PC-3 (cell line): ENCODE measurements at regions not wholly inside any gene's neighbourhood (a gene's known extent, or its start where the extent isn't known, plus 50 kb on each side); places are given as distances from the start of the nearest gene placed in this dataset.

Experiments
- ATAC-seq: fragments of 200-7000 bp; cut with Tn5 transposase; 2 replicates; pipeline ENCODE4 v1.9.1; 2020; ENCODE audit warnings: mild to moderate bottlenecking, moderate library complexity
- BruUV-seq: library from RNA; stranded (reverse); fragments of 400-500 nt; replicated peaks from 2 replicates; lab custom pipeline; 2021; lab: Mats Ljungman, UMichigan
- CTCF ChIA-PET: fragments of 300-600 bp; sonication (Branson Sonifier 250); formaldehyde crosslinking; loops from one replicate; lab custom pipeline; 2022; ENCODE audit warnings: antibody characterized with exemption; lab: Charles Lee
- POLR2A ChIA-PET: fragments of 300-600 bp; sonication (Branson Sonifier 250); formaldehyde crosslinking; loops from one replicate; lab custom pipeline; 2022; ENCODE audit warnings: antibody characterized with exemption; ENCODE audit not compliant: unreplicated experiment; lab: Charles Lee
- DNase-seq: peaks from one replicate; pipeline ENCODE4 v3.0.0-alpha.2; 2015
- H2AFZ ChIP-seq: fragments of 300-600 bp; sonication (generic); 2 replicates; pipeline ENCODE4 v1.6.0; 2016; ENCODE audit warnings: antibody characterized with exemption, low read length
- H3F3A ChIP-seq: fragments of 300-600 bp; sonication (generic); one replicate; pipeline ENCODE4 v1.6.0; 2017; ENCODE audit warnings: antibody characterized with exemption, low read length, control low read depth, mild to moderate bottlenecking; ENCODE audit not compliant: unreplicated experiment
- H3K27ac ChIP-seq: fragments of 300-600 bp; sonication (generic); 2 replicates; pipeline ENCODE4 v1.5.1; 2016; ENCODE audit warnings: mild to moderate bottlenecking, low read length
- H3K27me3 ChIP-seq: fragments of 300-600 bp; sonication (generic); 2 replicates; pipeline ENCODE4 v1.6.1; 2016; ENCODE audit warnings: low read length, mixed read lengths
- H3K36me3 ChIP-seq: fragments of 300-600 bp; sonication (generic); 2 replicates; pipeline ENCODE4 v1.6.1; 2016; ENCODE audit warnings: low read depth, mixed run types, low read length, mixed read lengths
- H3K4me1 ChIP-seq: fragments of 300-600 bp; sonication (generic); 2 replicates; pipeline ENCODE4 v1.5.1; 2016; ENCODE audit warnings: low read length; ENCODE audit not compliant: insufficient read depth
- H3K4me2 ChIP-seq: fragments of 300-600 bp; sonication (generic); 2 replicates; pipeline ENCODE4 v1.6.0; 2016; ENCODE audit warnings: low read length
- H3K4me3 ChIP-seq: fragments of 300-600 bp; sonication (generic); 2 replicates; pipeline ENCODE4 v1.5.1; 2016; ENCODE audit warnings: mild to moderate bottlenecking, low read length, mixed read lengths
- H3K79me2 ChIP-seq: fragments of 300-600 bp; sonication (generic); 2 replicates; pipeline ENCODE4 v1.6.1; 2017; ENCODE audit warnings: low read length, mixed read lengths
- H3K9ac ChIP-seq: fragments of 300-600 bp; sonication (generic); 2 replicates; pipeline ENCODE4 v1.6.0; 2016; ENCODE audit warnings: mild to moderate bottlenecking, low read length
- H3K9me2 ChIP-seq: fragments of 300-600 bp; sonication (generic); replicated peaks from 2 replicates; pipeline ENCODE4 v1.6.1; 2016; ENCODE audit warnings: mixed run types, low read length, mixed read lengths
- H3K9me3 ChIP-seq: fragments of 300-600 bp; sonication (generic); 2 replicates; pipeline ENCODE4 v1.6.1; 2016; ENCODE audit warnings: low read length, mixed read lengths
- H4K20me1 ChIP-seq: fragments of 300-600 bp; sonication (generic); 2 replicates; pipeline ENCODE4 v1.6.1; 2016; ENCODE audit warnings: low read length, mixed read lengths
- EZH2 ChIP-seq: fragments of 300-600 bp; sonication (generic); IDR thresholded peaks from one replicate; pipeline ENCODE4 v1.6.1; 2017; ENCODE audit warnings: antibody characterized with exemption, mild to moderate bottlenecking, low read length; ENCODE audit not compliant: unreplicated experiment
- EZH2phosphoT487 ChIP-seq: fragments of 300-600 bp; sonication (generic); IDR thresholded peaks from 2 replicates; pipeline ENCODE4 v1.6.1; 2018; ENCODE audit warnings: mild to moderate bottlenecking, antibody characterized with exemption, low read length, borderline replicate concordance
- intact Hi-C: fragments of 100-400 bp; cut with micrococcal nuclease; formaldehyde crosslinking; loops from 2 replicates; pipeline ENCODE4 v1.9.0; 2023
- TF ChIP-seq, protein P1 (sequence below): fragments of 300-600 bp; sonication (generic); conservative IDR thresholded peaks from 2 replicates; pipeline ENCODE4 v1.5.1; 2017; ENCODE audit warnings: antibody characterized with exemption, low read depth, mild to moderate bottlenecking, low read length

DNA sequence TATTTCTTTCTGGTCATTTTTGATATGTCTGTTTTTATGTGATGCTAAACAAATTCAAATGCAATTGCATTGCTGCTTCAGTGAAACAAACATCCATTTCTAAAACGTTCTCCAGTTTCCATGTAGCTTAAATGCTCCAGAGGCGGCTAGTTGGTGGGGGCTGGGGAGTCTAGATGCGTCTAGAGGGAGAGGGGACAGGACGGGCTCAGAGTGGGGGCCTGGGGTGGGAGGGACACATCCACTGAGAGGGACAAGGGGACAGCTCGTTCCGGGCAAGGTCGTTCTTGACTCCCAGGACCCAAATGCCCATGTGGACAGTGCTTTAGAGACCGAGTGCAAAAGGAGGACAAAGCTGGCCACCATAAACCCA lies 102.3 kb downstream of the FOXL1 start:
- Histone ChIP-seq H3K4me3 (no peak overlapping the region), H3K27me3 (no peaks in the 10 kb centered on the region), H3K79me2 (no peaks in the 10 kb centered on the region), H3K9me2 (no peaks in the 10 kb centered on the region), H3K4me2 (no peak overlapping the region), H2AFZ (no peak overlapping the region), H3K36me3 (no peaks in the 10 kb centered on the region), H4K20me1 (no peaks in the 10 kb centered on the region), H3K4me1 (peaks cover 24% of the 10 kb centered on the region), H3K27ac (0 out of 2 replicates have a peak overlapping the region, but pooled peaks have one; percentile 16), H3F3A (no peaks in the 10 kb centered on the region), H3K9me3 (no peaks in the 10 kb centered on the region), H3K9ac (no peak overlapping the region)
- ChIA-PET POLR2A (no interaction called here), CTCF (no interaction called here)
- intact Hi-C loops = no loop called here
- TF ChIP-seq, protein P1, sequence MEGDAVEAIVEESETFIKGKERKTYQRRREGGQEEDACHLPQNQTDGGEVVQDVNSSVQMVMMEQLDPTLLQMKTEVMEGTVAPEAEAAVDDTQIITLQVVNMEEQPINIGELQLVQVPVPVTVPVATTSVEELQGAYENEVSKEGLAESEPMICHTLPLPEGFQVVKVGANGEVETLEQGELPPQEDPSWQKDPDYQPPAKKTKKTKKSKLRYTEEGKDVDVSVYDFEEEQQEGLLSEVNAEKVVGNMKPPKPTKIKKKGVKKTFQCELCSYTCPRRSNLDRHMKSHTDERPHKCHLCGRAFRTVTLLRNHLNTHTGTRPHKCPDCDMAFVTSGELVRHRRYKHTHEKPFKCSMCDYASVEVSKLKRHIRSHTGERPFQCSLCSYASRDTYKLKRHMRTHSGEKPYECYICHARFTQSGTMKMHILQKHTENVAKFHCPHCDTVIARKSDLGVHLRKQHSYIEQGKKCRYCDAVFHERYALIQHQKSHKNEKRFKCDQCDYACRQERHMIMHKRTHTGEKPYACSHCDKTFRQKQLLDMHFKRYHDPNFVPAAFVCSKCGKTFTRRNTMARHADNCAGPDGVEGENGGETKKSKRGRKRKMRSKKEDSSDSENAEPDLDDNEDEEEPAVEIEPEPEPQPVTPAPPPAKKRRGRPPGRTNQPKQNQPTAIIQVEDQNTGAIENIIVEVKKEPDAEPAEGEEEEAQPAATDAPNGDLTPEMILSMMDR = no peak
- TF ChIP-seq EZH2 = no peak
- no peak for TF ChIP-seq EZH2phosphoT487
- ATAC-seq (no peak), DNase-seq (no peak)
- BruUV-seq = no TSS peak

DNA sequence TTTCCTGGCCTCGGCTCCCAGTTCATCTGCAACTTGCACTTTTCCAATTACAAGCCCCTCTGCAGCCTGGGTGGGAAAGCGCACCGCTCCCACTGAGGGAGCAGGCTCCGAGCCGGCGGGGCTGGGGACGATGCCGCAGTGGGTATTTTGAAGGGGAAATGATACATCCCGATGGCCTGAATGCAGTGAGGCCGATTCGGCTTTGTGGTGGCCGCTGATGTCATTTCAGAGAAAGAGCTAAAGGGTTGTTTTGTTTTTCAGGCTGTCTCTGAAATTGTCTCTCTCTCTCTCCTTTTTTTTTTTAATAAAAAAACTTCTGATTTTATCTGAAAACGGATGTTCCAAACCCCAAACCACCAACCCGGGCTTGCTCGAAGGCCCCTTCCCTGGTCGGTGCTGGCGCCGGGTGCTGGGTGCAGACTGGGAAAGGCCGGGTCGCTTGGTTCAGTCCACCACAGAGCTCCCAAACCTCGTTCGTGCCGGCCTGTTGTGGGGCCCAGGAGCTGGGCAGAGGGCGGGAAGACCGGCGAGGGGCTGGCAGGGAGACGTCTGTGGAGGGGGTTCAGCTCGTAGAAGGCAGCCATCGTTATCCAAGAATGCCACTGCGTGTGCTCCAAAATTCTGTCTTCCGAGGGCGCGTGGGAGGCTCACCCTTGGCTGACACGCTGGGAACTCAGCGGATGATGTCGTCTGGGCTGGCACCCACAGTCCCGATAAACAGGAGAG lies 102.8 kb downstream of the FOXL1 start:
- no TSS peak for BruUV-seq

DNA sequence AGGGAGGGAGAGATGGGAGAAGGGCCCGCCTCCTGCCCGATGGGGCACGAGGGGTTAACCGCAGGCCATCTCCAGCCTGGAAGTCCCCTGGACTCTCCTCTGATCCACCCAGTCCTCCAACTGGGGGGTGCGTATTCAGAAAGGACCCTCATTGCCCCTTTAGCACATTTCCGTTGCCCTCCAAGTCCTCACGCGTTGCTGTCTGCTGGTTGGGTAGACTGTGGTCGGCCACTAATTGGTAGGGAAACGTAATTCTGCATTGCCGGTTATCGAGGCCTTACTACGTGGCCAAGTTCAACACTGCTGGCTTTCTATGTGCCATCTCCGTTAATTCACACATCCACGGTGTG lies 103.4 kb downstream of the FOXL1 start:
- Histone ChIP-seq H3K4me3 (no peak overlapping the region), H3K4me1 (peaks cover 13% of the 10 kb centered on the region), H3K9me3 (no peaks in the 10 kb centered on the region), H3K9me2 (no peaks in the 10 kb centered on the region), H3K9ac (no peak overlapping the region), H4K20me1 (no peaks in the 10 kb centered on the region), H3K79me2 (no peaks in the 10 kb centered on the region), H2AFZ (no peak overlapping the region), H3K36me3 (no peaks in the 10 kb centered on the region), H3K4me2 (no peak overlapping the region), H3K27me3 (no peaks in the 10 kb centered on the region), H3F3A (no peaks in the 10 kb centered on the region), H3K27ac (no peak overlapping the region)
- CTCF ChIA-PET = no interaction called here
- DNase-seq = no peak
- TF ChIP-seq, protein P1 = no peak
- TF ChIP-seq EZH2 = no peak
- no peak for TF ChIP-seq EZH2phosphoT487
- no peak for ATAC-seq
- no TSS peak for BruUV-seq
- POLR2A ChIA-PET = no interaction called here
- intact Hi-C loops = no loop called here

More for the DNA sequence above, 102.8 kb downstream of the FOXL1 start:
- CTCF ChIA-PET = no interaction called here
- no peaks in the 10 kb centered on the region for H3K27me3 ChIP-seq
- POLR2A ChIA-PET = no interaction called here
- H3K9me2 ChIP-seq = no peaks in the 10 kb centered on the region
- H3K4me3 ChIP-seq = no peak overlapping the region
- ATAC-seq = no peak
- no peak overlapping the region for H3K27ac ChIP-seq
- no peak for DNase-seq
- H3K36me3 ChIP-seq = no peaks in the 10 kb centered on the region
- no peak overlapping the region for H3K4me2 ChIP-seq
- TF ChIP-seq, protein P1 = no peak
- no peak for TF ChIP-seq EZH2phosphoT487
- no peaks in the 10 kb centered on the region for H3F3A ChIP-seq
- H3K79me2 ChIP-seq = no peaks in the 10 kb centered on the region
- no peaks in the 10 kb centered on the region for H3K9me3 ChIP-seq
- H3K4me1 ChIP-seq = peaks cover 18% of the 10 kb centered on the region
- H4K20me1 ChIP-seq = no peaks in the 10 kb centered on the region
- intact Hi-C loops = no loop called here
- H3K9ac ChIP-seq = no peak overlapping the region
- no peak overlapping the region for H2AFZ ChIP-seq
